ENCODE measurements at regions not wholly inside any gene's neighbourhood (a gene's known extent, or its start where the extent isn't known, plus 50 kb on each side); places are given as distances from the start of the nearest gene placed in this dataset.

DNA sequence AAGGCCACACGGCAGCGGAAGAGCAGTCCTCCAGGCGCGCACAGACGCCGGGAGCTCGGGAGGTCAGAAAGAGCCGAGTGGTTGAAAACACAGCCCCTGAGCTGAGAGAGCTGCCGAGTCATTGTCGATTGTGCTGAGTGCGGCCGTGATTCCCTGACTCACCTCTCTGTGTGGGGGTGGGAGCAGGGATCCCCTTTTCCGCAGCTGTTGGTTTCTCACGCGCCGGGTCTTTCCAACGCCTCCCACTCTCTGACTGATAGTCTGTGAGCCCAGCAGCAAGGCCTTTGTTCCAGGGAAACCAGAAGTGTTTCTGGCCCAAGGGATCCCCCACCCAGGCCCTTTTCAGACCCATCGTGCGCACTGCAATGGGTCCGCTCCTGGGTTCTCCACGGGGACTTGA, 97.3 kb downstream of the MRPL36 start:
- no peak for TF ChIP-seq EZH2phosphoT487 (IDR thresholded peaks at IDR 0.05; ENCODE audit: borderline replicate concordance)
- TF ChIP-seq CTCF (conservative IDR thresholded peaks at IDR 0.05; ENCODE audit: low read length): no peak
